MG63 (cell line): ENCODE measurements at regions not wholly inside any gene's neighbourhood (a gene's known extent, or its start where the extent isn't known, plus 50 kb on each side); places are given as distances from the start of the nearest gene placed in this dataset.

Experiments used
- DNase-seq: peaks from one replicate; pipeline ENCODE4 v3.0.0-alpha.2; 2020
- H3K27me3 ChIP-seq: fragments of 250-450 bp; sonication (Bioruptor Pico); 2 replicates; pipeline ENCODE4 v1.5.1; 2020; ENCODE audit warnings: mild to moderate bottlenecking, moderate library complexity
- H3K36me3 ChIP-seq: fragments of 250-450 bp; sonication (Bioruptor Pico); 2 replicates; pipeline ENCODE4 v1.5.1; 2020; ENCODE audit warnings: mild to moderate bottlenecking, moderate library complexity
- H3K4me3 ChIP-seq: fragments of 250-450 bp; sonication (Bioruptor Pico); 2 replicates; pipeline ENCODE4 v1.5.1; 2020; ENCODE audit warnings: mild to moderate bottlenecking, moderate library complexity
- H3K9me3 ChIP-seq: fragments of 250-450 bp; sonication (Bioruptor Pico); 2 replicates; pipeline ENCODE4 v1.5.1; 2020; ENCODE audit warnings: mild to moderate bottlenecking, moderate library complexity

- H3K4me3 ChIP-seq, result no peak overlapping the region
- H3K36me3 ChIP-seq, result no peaks in the 10 kb centered on the region
- H3K9me3 ChIP-seq, result no peaks in the 10 kb centered on the region
- no peak for DNase-seq
- H3K27me3 ChIP-seq, result no peaks in the 10 kb centered on the region
Measured at GRCh38 chr4:189304809-189305208, 635.9 kb upstream of the FRG1 start.

GRCh38 chr4:189305500-189305899, 635.2 kb upstream of the FRG1 start:
- Histone ChIP-seq H3K36me3 (no peaks in the 10 kb centered on the region), H3K9me3 (no peaks in the 10 kb centered on the region), H3K27me3 (no peaks in the 10 kb centered on the region), H3K4me3 (no peak overlapping the region)
- no peak for DNase-seq

- no peaks in the 10 kb centered on the region for H3K9me3 ChIP-seq
- DNase-seq, result no peak
- no peak overlapping the region for H3K4me3 ChIP-seq
- no peaks in the 10 kb centered on the region for H3K27me3 ChIP-seq
- no peaks in the 10 kb centered on the region for H3K36me3 ChIP-seq
Measured at GRCh38 chr4:189311251-189311650, 629.4 kb upstream of the FRG1 start.

GRCh38 chr4:189313064-189313463, 627.6 kb upstream of the FRG1 start:
- Histone ChIP-seq H3K9me3 (no peaks in the 10 kb centered on the region), H3K4me3 (no peak overlapping the region), H3K36me3 (no peaks in the 10 kb centered on the region), H3K27me3 (no peaks in the 10 kb centered on the region)
- no peak for DNase-seq

- Histone ChIP-seq H3K27me3 (no peaks in the 10 kb centered on the region), H3K4me3 (no peak overlapping the region), H3K36me3 (no peaks in the 10 kb centered on the region), H3K9me3 (no peaks in the 10 kb centered on the region)
- DNase-seq, result no peak
Measured at GRCh38 chr4:189313861-189314513, 626.7 kb upstream of the FRG1 start.

GRCh38 chr4:189322426-189322825, 618.2 kb upstream of the FRG1 start:
- no peak overlapping the region for H3K4me3 ChIP-seq
- H3K27me3 ChIP-seq, result no peaks in the 10 kb centered on the region; the same call in 1 of the 2 replicates
- DNase-seq, result no peak
- H3K36me3 ChIP-seq, result no peaks in the 10 kb centered on the region
- no peaks in the 10 kb centered on the region for H3K9me3 ChIP-seq

GRCh38 chr4:189341881-189342280, 598.8 kb upstream of the FRG1 start:
- DNase-seq, result no peak
- Histone ChIP-seq H3K4me3 (no peak overlapping the region), H3K27me3 (no peaks in the 10 kb centered on the region), H3K36me3 (no peaks in the 10 kb centered on the region), H3K9me3 (no peaks in the 10 kb centered on the region)

- no peaks in the 10 kb centered on the region for H3K27me3 ChIP-seq
- no peak for DNase-seq
Measured at GRCh38 chr4:189355590-189355989, 585.1 kb upstream of the FRG1 start.

GRCh38 chr4:189362364-189362763, 578.3 kb upstream of the FRG1 start:
- H3K27me3 ChIP-seq, result no peaks in the 10 kb centered on the region
- no peak overlapping the region for H3K4me3 ChIP-seq
- no peaks in the 10 kb centered on the region for H3K9me3 ChIP-seq
- no peak for DNase-seq
- H3K36me3 ChIP-seq, result no peaks in the 10 kb centered on the region

More at GRCh38 chr4:189355590-189355989, 585.1 kb upstream of the FRG1 start:
- Histone ChIP-seq H3K4me3 (no peak overlapping the region), H3K36me3 (no peaks in the 10 kb centered on the region), H3K9me3 (no peaks in the 10 kb centered on the region)

- Histone ChIP-seq H3K27me3 (no peaks in the 10 kb centered on the region), H3K36me3 (no peaks in the 10 kb centered on the region), H3K4me3 (no peak overlapping the region), H3K9me3 (no peaks in the 10 kb centered on the region)
- DNase-seq, result no peak
Measured at GRCh38 chr4:189364032-189364449, 576.6 kb upstream of the FRG1 start.

GRCh38 chr4:189365451-189365850, 575.2 kb upstream of the FRG1 start:
- H3K4me3 ChIP-seq, result no peak overlapping the region
- no peaks in the 10 kb centered on the region for H3K36me3 ChIP-seq
- no peaks in the 10 kb centered on the region for H3K9me3 ChIP-seq
- no peak for DNase-seq
- H3K27me3 ChIP-seq, result no peaks in the 10 kb centered on the region

GRCh38 chr4:189367832-189368231, 572.8 kb upstream of the FRG1 start:
- H3K9me3 ChIP-seq, result no peaks in the 10 kb centered on the region
- no peak overlapping the region for H3K4me3 ChIP-seq
- no peaks in the 10 kb centered on the region for H3K27me3 ChIP-seq
- DNase-seq, result no peak
- no peaks in the 10 kb centered on the region for H3K36me3 ChIP-seq

- Histone ChIP-seq H3K36me3 (no peaks in the 10 kb centered on the region), H3K9me3 (no peaks in the 10 kb centered on the region), H3K27me3 (peaks cover 2% of the 10 kb centered on the region; the same call in 1 of the 2 replicates), H3K4me3 (no peak overlapping the region)
- DNase-seq, result no peak
Measured at GRCh38 chr4:189374176-189374575, 566.5 kb upstream of the FRG1 start.

- no peaks in the 10 kb centered on the region for H3K36me3 ChIP-seq
- peaks cover 2% of the 10 kb centered on the region; the same call in 1 of the 2 replicates for H3K27me3 ChIP-seq
- no peaks in the 10 kb centered on the region for H3K9me3 ChIP-seq
- no peak overlapping the region for H3K4me3 ChIP-seq
- no peak for DNase-seq
Measured at GRCh38 chr4:189376901-189377300, 563.8 kb upstream of the FRG1 start.

GRCh38 chr4:189377569-189377968, 563.1 kb upstream of the FRG1 start:
- no peak overlapping the region for H3K4me3 ChIP-seq
- no peaks in the 10 kb centered on the region for H3K9me3 ChIP-seq
- H3K36me3 ChIP-seq, result no peaks in the 10 kb centered on the region
- DNase-seq, result no peak
- H3K27me3 ChIP-seq, result peaks cover 2% of the 10 kb centered on the region; the same call in 1 of the 2 replicates

- Histone ChIP-seq H3K4me3 (no peak overlapping the region), H3K27me3 (no peaks in the 10 kb centered on the region), H3K9me3 (no peaks in the 10 kb centered on the region), H3K36me3 (no peaks in the 10 kb centered on the region)
- DNase-seq, result no peak
Measured at GRCh38 chr4:189385098-189385497, 555.6 kb upstream of the FRG1 start.

- H3K4me3 ChIP-seq, result no peak overlapping the region
- no peaks in the 10 kb centered on the region for H3K36me3 ChIP-seq
- no peak for DNase-seq
- no peaks in the 10 kb centered on the region for H3K27me3 ChIP-seq
- H3K9me3 ChIP-seq, result no peaks in the 10 kb centered on the region
Measured at GRCh38 chr4:189385579-189385978, 555.1 kb upstream of the FRG1 start.

GRCh38 chr4:189396435-189396834, 544.2 kb upstream of the FRG1 start:
- H3K9me3 ChIP-seq, result no peaks in the 10 kb centered on the region
- H3K4me3 ChIP-seq, result no peak overlapping the region
- H3K27me3 ChIP-seq, result no peaks in the 10 kb centered on the region
- DNase-seq, result no peak
- no peaks in the 10 kb centered on the region for H3K36me3 ChIP-seq
